ENCODE measurements at regions not wholly inside any gene's neighbourhood (a gene's known extent, or its start where the extent isn't known, plus 50 kb on each side); places are given as distances from the start of the nearest gene placed in this dataset.

GRCh38 chrX:138006180-138006579 is 440.3 kb downstream of the ZIC3 start:
- TF ChIP-seq NFE2L1 (tag; IDR thresholded peaks at IDR 0.05; ENCODE audit: borderline replicate concordance, low read depth) (no peak), CTCF (IDR thresholded peaks at IDR 0.05 in 2 of 3, conservative IDR thresholded peaks at IDR 0.05 in 1 of 3; ENCODE audit: insufficient read depth in 2 of 3, low read depth in 1 of 3, low read length in 3 of 3) (no peak)
- TF ChIP-seq, protein P1, sequence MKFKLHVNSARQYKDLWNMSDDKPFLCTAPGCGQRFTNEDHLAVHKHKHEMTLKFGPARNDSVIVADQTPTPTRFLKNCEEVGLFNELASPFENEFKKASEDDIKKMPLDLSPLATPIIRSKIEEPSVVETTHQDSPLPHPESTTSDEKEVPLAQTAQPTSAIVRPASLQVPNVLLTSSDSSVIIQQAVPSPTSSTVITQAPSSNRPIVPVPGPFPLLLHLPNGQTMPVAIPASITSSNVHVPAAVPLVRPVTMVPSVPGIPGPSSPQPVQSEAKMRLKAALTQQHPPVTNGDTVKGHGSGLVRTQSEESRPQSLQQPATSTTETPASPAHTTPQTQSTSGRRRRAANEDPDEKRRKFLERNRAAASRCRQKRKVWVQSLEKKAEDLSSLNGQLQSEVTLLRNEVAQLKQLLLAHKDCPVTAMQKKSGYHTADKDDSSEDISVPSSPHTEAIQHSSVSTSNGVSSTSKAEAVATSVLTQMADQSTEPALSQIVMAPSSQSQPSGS (CRISPR knock-in tag; IDR thresholded peaks at IDR 0.05) = no peak

Data from K562 (cell line).